G401 (cell line): ENCODE measurements at regions not wholly inside any gene's neighbourhood (a gene's known extent, or its start where the extent isn't known, plus 50 kb on each side); places are given as distances from the start of the nearest gene placed in this dataset.
"Not testable (repeated sequence)": the region's sequence is repeated elsewhere in the genome, so short reads cannot be mapped to it uniquely, and the experiment has no call there.

Source experiments
- DNase-seq: peaks from one replicate; pipeline ENCODE4 v3.0.0-alpha.2; 2015; ENCODE audit warnings: low spot score
- in situ Hi-C: cut with HindIII; loops from 2 replicates; pipeline ENCODE4 v1.10.0; 2016; ENCODE audit warnings: low sequenced_read_pairs, mixed read lengths

GRCh38 chr17:72470121-72470705 lies 349.4 kb downstream of the SOX9 start:
- in situ Hi-C loops, result no loop called here
- no peak for DNase-seq

GRCh38 chr17:72470734-72471133 lies 349.9 kb downstream of the SOX9 start:
- in situ Hi-C loops, result no loop called here
- no peak for DNase-seq

GRCh38 chr17:72471296-72471695 lies 350.5 kb downstream of the SOX9 start:
- DNase-seq, result no peak
- in situ Hi-C loops, result no loop called here

GRCh38 chr17:72472106-72472505 lies 351.3 kb downstream of the SOX9 start:
- in situ Hi-C loops, result no loop called here
- DNase-seq, result no peak

GRCh38 chr17:72472853-72473390 lies 352.1 kb downstream of the SOX9 start:
- DNase-seq, in situ Hi-C loops: not testable (repeated sequence)

GRCh38 chr17:72474243-72474642 lies 353.4 kb downstream of the SOX9 start:
- in situ Hi-C loops, result no loop called here
- no peak for DNase-seq

- in situ Hi-C loops, result no loop called here
Measured at GRCh38 chr17:72474719-72475477, 354.1 kb downstream of the SOX9 start.

GRCh38 chr17:72476134-72476533 lies 355.3 kb downstream of the SOX9 start:
- DNase-seq, result no peak
- in situ Hi-C loops, result no loop called here

More at GRCh38 chr17:72474719-72475477, 354.1 kb downstream of the SOX9 start:
- DNase-seq, result no peak

- DNase-seq, result peak; percentile 27
- in situ Hi-C loops, result no loop called here
Measured at GRCh38 chr17:72476575-72476986, 355.8 kb downstream of the SOX9 start.

- in situ Hi-C loops, result no loop called here
- DNase-seq, result peak; percentile 59
Measured at GRCh38 chr17:72477491-72477890, 356.7 kb downstream of the SOX9 start.

GRCh38 chr17:72479113-72479512 lies 358.3 kb downstream of the SOX9 start:
- in situ Hi-C loops, result no loop called here
- no peak for DNase-seq

GRCh38 chr17:72481572-72481971 lies 360.8 kb downstream of the SOX9 start:
- no peak for DNase-seq
- in situ Hi-C loops, result no loop called here

GRCh38 chr17:72485596-72485995 lies 364.8 kb downstream of the SOX9 start:
- no peak for DNase-seq
- in situ Hi-C loops, result no loop called here

GRCh38 chr17:72486806-72487205 lies 366.0 kb downstream of the SOX9 start:
- in situ Hi-C loops, result no loop called here
- DNase-seq, result no peak

GRCh38 chr17:72487731-72488494 lies 367.1 kb downstream of the SOX9 start:
- DNase-seq, result no peak
- in situ Hi-C loops, result no loop called here

GRCh38 chr17:72488555-72489271 lies 367.9 kb downstream of the SOX9 start:
- in situ Hi-C loops, result no loop called here
- DNase-seq, result no peak

- in situ Hi-C loops, result no loop called here
- peak; percentile 32 for DNase-seq
Measured at GRCh38 chr17:72489272-72489641, 368.4 kb downstream of the SOX9 start.

- DNase-seq, result no peak
- in situ Hi-C loops, result no loop called here
Measured at GRCh38 chr17:72491102-72491501, 370.3 kb downstream of the SOX9 start.

GRCh38 chr17:72492494-72492893 lies 371.7 kb downstream of the SOX9 start:
- in situ Hi-C loops, result no loop called here
- DNase-seq, result no peak
